ENCODE measurements at regions not wholly inside any gene's neighbourhood (a gene's known extent, or its start where the extent isn't known, plus 50 kb on each side); places are given as distances from the start of the nearest gene placed in this dataset.

- in situ Hi-C loops (cut with MboI; ENCODE audit: low sequenced_read_pairs, unreplicated experiment), result no loop called here
- no peak for TF ChIP-seq CTCF (IDR thresholded peaks at IDR 0.05; ENCODE audit: borderline replicate concordance, control extremely low read depth, extremely low read depth, insufficient read depth, missing control alignments)
- DNase-seq (ENCODE audit: low spot score), result no peak
These were observed 245.1 kb upstream of the LRTM1 start for GRCh38 chr3:55172913-55173312.

- in situ Hi-C loops (cut with MboI; ENCODE audit: low sequenced_read_pairs, unreplicated experiment), result no loop called here
- no peak for DNase-seq (ENCODE audit: low spot score)
- TF ChIP-seq CTCF (IDR thresholded peaks at IDR 0.05; ENCODE audit: borderline replicate concordance, control extremely low read depth, extremely low read depth, insufficient read depth, missing control alignments), result no peak
These were observed 242.6 kb upstream of the LRTM1 start for GRCh38 chr3:55170444-55170843.

- in situ Hi-C loops (cut with MboI; ENCODE audit: low sequenced_read_pairs, unreplicated experiment), result no loop called here
These were observed 241.8 kb upstream of the LRTM1 start for GRCh38 chr3:55169608-55170072.

GRCh38 chr3:55169161-55169560 lies 241.3 kb upstream of the LRTM1 start:
- DNase-seq (ENCODE audit: low spot score), result no peak
- in situ Hi-C loops (cut with MboI; ENCODE audit: low sequenced_read_pairs, unreplicated experiment), result no loop called here
- no peak for TF ChIP-seq CTCF (IDR thresholded peaks at IDR 0.05; ENCODE audit: borderline replicate concordance, control extremely low read depth, extremely low read depth, insufficient read depth, missing control alignments)

More at GRCh38 chr3:55169608-55170072, 241.8 kb upstream of the LRTM1 start:
- no peak for TF ChIP-seq CTCF (IDR thresholded peaks at IDR 0.05; ENCODE audit: borderline replicate concordance, control extremely low read depth, extremely low read depth, insufficient read depth, missing control alignments)
- DNase-seq (ENCODE audit: low spot score), result no peak

GRCh38 chr3:55167586-55168317 lies 239.9 kb upstream of the LRTM1 start:
- DNase-seq (ENCODE audit: low spot score), result no peak
- in situ Hi-C loops (cut with MboI; ENCODE audit: low sequenced_read_pairs, unreplicated experiment), result no loop called here
- no peak for TF ChIP-seq CTCF (IDR thresholded peaks at IDR 0.05; ENCODE audit: borderline replicate concordance, control extremely low read depth, extremely low read depth, insufficient read depth, missing control alignments)

- DNase-seq (ENCODE audit: low spot score), result no peak
- in situ Hi-C loops (cut with MboI; ENCODE audit: low sequenced_read_pairs, unreplicated experiment), result no loop called here
- TF ChIP-seq CTCF (IDR thresholded peaks at IDR 0.05; ENCODE audit: borderline replicate concordance, control extremely low read depth, extremely low read depth, insufficient read depth, missing control alignments), result no peak
These were observed 239.0 kb upstream of the LRTM1 start for GRCh38 chr3:55166576-55167555.

All from GM13976 (cell line).